Keratinocyte (primary cell): ENCODE measurements at regions not wholly inside any gene's neighbourhood (a gene's known extent, or its start where the extent isn't known, plus 50 kb on each side); places are given as distances from the start of the nearest gene placed in this dataset.

Experiments
- DNase-seq: peaks from one replicate; pipeline ENCODE4 v3.0.0-alpha.2; 2011; ENCODE audit warnings: low read depth, missing footprints, low spot score
- FAIRE-seq: peaks from 2 replicates; lab custom pipeline; 2011; peaks lifted over from hg19 to GRCh38; lab: Jason Lieb, UNC
- H2AFZ ChIP-seq: 2 replicates; pipeline ENCODE4 v1.6.0; 2012; ENCODE audit warnings: low read length, control low read depth, inconsistent platforms; ENCODE audit not compliant: control insufficient read depth
- H3K27ac ChIP-seq: 2 replicates; pipeline ENCODE4 v1.5.1; 2011; ENCODE audit warnings: low read length; ENCODE audit not compliant: control insufficient read depth, insufficient read depth
- H3K27me3 ChIP-seq: 3 replicates; pipeline ENCODE4 v1.6.0; 2011; ENCODE audit warnings: low read length; ENCODE audit not compliant: control insufficient read depth, insufficient read depth; ENCODE audit errors: extremely low read depth
- H3K36me3 ChIP-seq, 2 experiments: 2 replicates in 1 of 2; 3 replicates in 1 of 2; pipeline ENCODE4 v1.5.1; 2011; ENCODE audit warnings: low read length in 2 of 2, mild to moderate bottlenecking in 1 of 2; ENCODE audit not compliant: control insufficient read depth in 2 of 2, insufficient read depth in 2 of 2; ENCODE audit errors: extremely low read depth in 1 of 2
- H3K4me1 ChIP-seq: 3 replicates; pipeline ENCODE4 v1.5.1; 2011; ENCODE audit warnings: low read length; ENCODE audit not compliant: control insufficient read depth, insufficient read depth; ENCODE audit errors: extremely low read depth
- H3K4me2 ChIP-seq: 3 replicates; pipeline ENCODE4 v1.6.0; 2011; ENCODE audit warnings: low read depth, low read length; ENCODE audit not compliant: control insufficient read depth, insufficient read depth; ENCODE audit errors: extremely low read depth
- H3K4me3 ChIP-seq, 3 experiments: fragments of 200-600 bp in 1 of 3; sonication (generic) in 1 of 3; 2 replicates in 2 of 3; 3 replicates in 1 of 3; pipeline ENCODE4 v1.5.1; 2011 to 2016; ENCODE audit warnings: low read length in 3 of 3, mild to moderate bottlenecking in 3 of 3, control low read depth in 2 of 3, inconsistent platforms in 1 of 3, low read depth in 1 of 3, mixed read lengths in 1 of 3, mixed run types in 1 of 3, moderate library complexity in 1 of 3; ENCODE audit not compliant: control insufficient read depth in 2 of 3, insufficient read depth in 2 of 3; ENCODE audit errors: extremely low read depth in 1 of 3
- H3K79me2 ChIP-seq: 2 replicates; pipeline ENCODE4 v1.6.0; 2012; ENCODE audit warnings: low read length; ENCODE audit not compliant: control insufficient read depth, insufficient read depth
- H3K9ac ChIP-seq: 3 replicates; pipeline ENCODE4 v1.6.0; 2011; ENCODE audit warnings: low read length; ENCODE audit not compliant: control insufficient read depth, insufficient read depth; ENCODE audit errors: extremely low read depth
- H3K9me1 ChIP-seq: 3 replicates; pipeline ENCODE4 v1.6.0; 2011; ENCODE audit warnings: low read length; ENCODE audit not compliant: control insufficient read depth, insufficient read depth; ENCODE audit errors: extremely low read depth
- H3K9me3 ChIP-seq: 2 replicates; pipeline ENCODE4 v1.5.1; 2012; ENCODE audit warnings: low read depth, low read length; ENCODE audit not compliant: control insufficient read depth
- H4K20me1 ChIP-seq: 3 replicates; pipeline ENCODE4 v1.6.0; 2011; ENCODE audit warnings: low read length; ENCODE audit not compliant: control insufficient read depth, insufficient read depth; ENCODE audit errors: extremely low read depth
- EZH2 ChIP-seq: IDR thresholded peaks from one replicate; pipeline ENCODE4 v1.6.1; 2012; ENCODE audit warnings: inconsistent platforms, mild to moderate bottlenecking, low read length, moderate library complexity
- dilution Hi-C: fragments of 300-500 bp; cut with MboI; formaldehyde crosslinking; loops from one replicate; pipeline ENCODE4 v1.7.0; 2020; ENCODE audit warnings: low sequenced_read_pairs; ENCODE audit not compliant: extremely low pct_ligation_motif_present
- TF ChIP-seq, protein P1 (sequence below), 3 experiments: IDR thresholded peaks in 1 of 3; conservative IDR thresholded peaks in 1 of 3; optimal IDR thresholded peaks in 1 of 3; 2 replicates in 2 of 3; 3 replicates in 1 of 3; pipeline versions ENCODE3 to v1.5.1; 2011; ENCODE audit warnings: low read length in 3 of 3, mild to moderate bottlenecking in 3 of 3, moderate library complexity in 2 of 3, control low read depth in 1 of 3, inconsistent platforms in 1 of 3; ENCODE audit not compliant: insufficient read depth in 2 of 3; ENCODE audit errors: extremely low read depth in 1 of 3

DNA sequence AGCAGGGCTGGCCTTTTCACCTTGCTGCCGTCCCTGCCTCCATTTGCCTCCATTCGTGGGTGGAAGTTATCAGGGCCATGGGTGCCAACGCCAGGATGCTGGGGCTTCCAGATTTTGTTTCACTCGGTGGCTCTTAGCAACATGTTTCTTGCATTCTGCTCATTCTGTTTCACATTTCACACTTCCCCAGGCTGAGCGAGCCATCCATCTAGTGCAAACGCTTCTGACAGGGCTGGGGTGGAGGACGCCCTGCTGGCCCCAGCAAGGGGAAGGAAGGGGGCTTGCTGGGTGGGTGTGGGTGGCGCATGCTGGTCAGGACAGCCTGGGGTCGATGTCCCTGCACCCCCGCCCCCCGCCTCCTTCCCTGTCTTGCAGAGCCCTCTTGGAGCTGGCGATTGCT, 165.2 kb downstream of the URI1 start:
- Histone ChIP-seq H3K4me3 (no peak overlapping the region), H3K27me3 (no peaks in the 10 kb centered on the region), H3K79me2 (no peaks in the 10 kb centered on the region), H3K9me3 (peaks cover 7% of the 10 kb centered on the region), H3K4me1 (no peaks in the 10 kb centered on the region), H4K20me1 (no peaks in the 10 kb centered on the region), H3K9me1 (no peaks in the 10 kb centered on the region), H3K9ac (no peak overlapping the region), H3K36me3 (no peaks in the 10 kb centered on the region), H3K4me2 (no peak overlapping the region), H2AFZ (no peak overlapping the region), H3K27ac (no peak overlapping the region)
- dilution Hi-C loops = no loop called here
- TF ChIP-seq, protein P1, sequence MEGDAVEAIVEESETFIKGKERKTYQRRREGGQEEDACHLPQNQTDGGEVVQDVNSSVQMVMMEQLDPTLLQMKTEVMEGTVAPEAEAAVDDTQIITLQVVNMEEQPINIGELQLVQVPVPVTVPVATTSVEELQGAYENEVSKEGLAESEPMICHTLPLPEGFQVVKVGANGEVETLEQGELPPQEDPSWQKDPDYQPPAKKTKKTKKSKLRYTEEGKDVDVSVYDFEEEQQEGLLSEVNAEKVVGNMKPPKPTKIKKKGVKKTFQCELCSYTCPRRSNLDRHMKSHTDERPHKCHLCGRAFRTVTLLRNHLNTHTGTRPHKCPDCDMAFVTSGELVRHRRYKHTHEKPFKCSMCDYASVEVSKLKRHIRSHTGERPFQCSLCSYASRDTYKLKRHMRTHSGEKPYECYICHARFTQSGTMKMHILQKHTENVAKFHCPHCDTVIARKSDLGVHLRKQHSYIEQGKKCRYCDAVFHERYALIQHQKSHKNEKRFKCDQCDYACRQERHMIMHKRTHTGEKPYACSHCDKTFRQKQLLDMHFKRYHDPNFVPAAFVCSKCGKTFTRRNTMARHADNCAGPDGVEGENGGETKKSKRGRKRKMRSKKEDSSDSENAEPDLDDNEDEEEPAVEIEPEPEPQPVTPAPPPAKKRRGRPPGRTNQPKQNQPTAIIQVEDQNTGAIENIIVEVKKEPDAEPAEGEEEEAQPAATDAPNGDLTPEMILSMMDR (optimal IDR thresholded peaks at IDR 0.05 in 1 of 3, IDR thresholded peaks at IDR 0.05 in 1 of 3, conservative IDR thresholded peaks at IDR 0.05 in 1 of 3; ENCODE audit: extremely low read depth in 1 of 3, insufficient read depth in 2 of 3, low read length in 3 of 3) = no peak
- no peak for TF ChIP-seq EZH2
- FAIRE-seq (no peak), DNase-seq (no peak)

DNA sequence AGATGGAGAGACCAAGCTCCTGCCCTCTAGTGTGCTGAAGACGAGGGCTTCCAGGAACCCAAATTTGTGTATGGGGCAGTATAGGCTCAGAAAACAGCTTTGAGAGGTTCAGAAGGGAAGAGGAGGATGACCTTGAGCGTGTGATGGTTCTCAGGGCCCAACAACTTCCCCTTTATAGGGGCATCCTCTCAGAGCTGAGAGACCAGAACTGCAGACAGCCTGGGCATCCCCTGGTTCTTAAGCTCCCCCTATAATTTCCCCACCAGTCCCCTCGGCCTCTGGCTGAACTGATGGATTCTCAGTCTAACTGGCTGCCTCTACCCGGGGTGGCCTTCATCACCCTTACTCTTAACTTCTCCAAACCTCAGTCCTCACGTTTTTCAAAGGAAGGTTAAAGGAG, 167.5 kb downstream of the URI1 start:
- dilution Hi-C loops = no loop called here
- no peak for TF ChIP-seq EZH2
- TF ChIP-seq, protein P1 (optimal IDR thresholded peaks at IDR 0.05 in 1 of 3, IDR thresholded peaks at IDR 0.05 in 1 of 3, conservative IDR thresholded peaks at IDR 0.05 in 1 of 3; ENCODE audit: extremely low read depth in 1 of 3, insufficient read depth in 2 of 3, low read length in 3 of 3) = no peak
- no peak overlapping the region for H3K4me2 ChIP-seq
- H3K27ac ChIP-seq = no peak overlapping the region
- H3K36me3 ChIP-seq = no peaks in the 10 kb centered on the region
- DNase-seq (no peak), FAIRE-seq (no peak)
- no peak overlapping the region for H3K9ac ChIP-seq
- H3K9me3 ChIP-seq = peaks cover 5% of the 10 kb centered on the region
- no peaks in the 10 kb centered on the region for H3K4me1 ChIP-seq
- H3K27me3 ChIP-seq = no peaks in the 10 kb centered on the region
- H4K20me1 ChIP-seq = no peaks in the 10 kb centered on the region
- no peaks in the 10 kb centered on the region for H3K9me1 ChIP-seq
- H3K4me3 ChIP-seq = no peak overlapping the region
- H3K79me2 ChIP-seq = no peaks in the 10 kb centered on the region
- no peak overlapping the region for H2AFZ ChIP-seq
